Neural cell (in vitro differentiated cells): ENCODE measurements at regions not wholly inside any gene's neighbourhood (a gene's known extent, or its start where the extent isn't known, plus 50 kb on each side); places are given as distances from the start of the nearest gene placed in this dataset.
"Not testable (repeated sequence)": the region's sequence is repeated elsewhere in the genome, so short reads cannot be mapped to it uniquely, and the experiment has no call there.

Experiments used
- H2AFZ ChIP-seq: fragments of 200-600, 300-800 bp; sonication (generic), shearing (Covaris generic); 2 replicates; pipeline ENCODE4 v1.6.0; 2014; ENCODE audit warnings: low read depth, mild to moderate bottlenecking, antibody characterized with exemption, low read length, moderate library complexity
- H3F3A ChIP-seq: fragments of 200-600 bp; shearing (Covaris generic); 2 replicates; pipeline ENCODE4 v1.6.1; 2016; ENCODE audit warnings: mild to moderate bottlenecking, moderate library complexity, mixed read lengths, antibody characterized with exemption, low read length; ENCODE audit not compliant: insufficient read depth, poor library complexity, severe bottlenecking
- H3K27ac ChIP-seq: fragments of 200-600, 300-800 bp; sonication (generic), shearing (Covaris generic); 2 replicates; pipeline ENCODE4 v1.5.1; 2014; ENCODE audit warnings: mild to moderate bottlenecking, low read length, moderate library complexity
- H3K27me3 ChIP-seq: fragments of 300-800, 200-600 bp; sonication (generic), shearing (Covaris generic); 2 replicates; pipeline ENCODE4 v1.6.0; 2014; ENCODE audit warnings: mild to moderate bottlenecking, low read depth, low read length, moderate library complexity; ENCODE audit not compliant: insufficient read depth
- H3K36me3 ChIP-seq: fragments of 300-800, 200-600 bp; sonication (generic), shearing (Covaris generic); 2 replicates; pipeline ENCODE4 v1.5.1; 2014; ENCODE audit warnings: mild to moderate bottlenecking, antibody characterized with exemption, low read length, moderate library complexity; ENCODE audit not compliant: insufficient read depth
- H3K4me2 ChIP-seq: fragments of 300-800, 200-600 bp; sonication (generic), shearing (Covaris generic); 2 replicates; pipeline ENCODE4 v1.6.0; 2014; ENCODE audit warnings: mild to moderate bottlenecking, low read length
- H3K4me3 ChIP-seq: fragments of 300-800, 200-600 bp; sonication (generic), shearing (Covaris generic); 2 replicates; pipeline ENCODE4 v1.5.1; 2014; ENCODE audit warnings: mild to moderate bottlenecking, low read length, moderate library complexity
- H3K79me2 ChIP-seq: fragments of 200-600 bp; shearing (Covaris generic); replicated peaks from 2 replicates; pipeline ENCODE4 v1.6.0; 2014; ENCODE audit warnings: mild to moderate bottlenecking, low read length, moderate library complexity; ENCODE audit not compliant: insufficient read depth
- H3K9ac ChIP-seq: fragments of 300-800, 200-600 bp; sonication (generic), shearing (Covaris generic); 2 replicates; pipeline ENCODE4 v1.6.1; 2016; ENCODE audit warnings: mild to moderate bottlenecking, low read length, mixed read lengths
- H3K9me2 ChIP-seq: fragments of 200-600 bp; shearing (Covaris generic); 2 replicates; pipeline ENCODE4 v1.6.1; 2016; ENCODE audit warnings: mild to moderate bottlenecking, low read length, mixed read lengths; ENCODE audit not compliant: insufficient read depth
- H3K9me3 ChIP-seq: fragments of 200-600, 300-800 bp; sonication (generic), shearing (Covaris generic); 2 replicates; pipeline ENCODE4 v1.6.1; 2016; ENCODE audit warnings: mild to moderate bottlenecking, mixed run types, low read length, moderate library complexity, mixed read lengths
- H4K20me1 ChIP-seq: fragments of 200-600 bp; shearing (Covaris generic); 2 replicates; pipeline ENCODE4 v1.6.1; 2016; ENCODE audit warnings: mild to moderate bottlenecking, mixed run types; ENCODE audit not compliant: insufficient read depth
- CTCF ChIP-seq: fragments of 450-650 bp; IDR thresholded peaks from 2 replicates; pipeline ENCODE4 v1.5.1; 2014; ENCODE audit warnings: antibody characterized with exemption, mild to moderate bottlenecking, moderate library complexity; ENCODE audit not compliant: poor library complexity, severe bottlenecking
- EP300 ChIP-seq: fragments of 450-650 bp; conservative IDR thresholded peaks from 2 replicates; pipeline ENCODE4 v1.6.1; 2014; ENCODE audit warnings: antibody characterized with exemption, mild to moderate bottlenecking, moderate library complexity; ENCODE audit not compliant: poor library complexity, severe bottlenecking
- EZH2 ChIP-seq: fragments of 200-600, 300-800 bp; shearing (Covaris generic), sonication (generic); IDR thresholded peaks from 2 replicates; pipeline ENCODE4 v1.6.1; 2014; ENCODE audit warnings: antibody characterized with exemption, low read length, borderline replicate concordance, mild to moderate bottlenecking; ENCODE audit not compliant: insufficient read depth, poor library complexity, severe bottlenecking
- MXI1 ChIP-seq: fragments of 450-650 bp; conservative IDR thresholded peaks from 2 replicates; pipeline ENCODE4 v1.6.1; 2014; ENCODE audit warnings: antibody characterized with exemption, mild to moderate bottlenecking; ENCODE audit not compliant: poor library complexity, severe bottlenecking
- POLR2AphosphoS5 ChIP-seq: IDR thresholded peaks from 2 replicates; pipeline ENCODE4 v1.6.1; 2012
- RAD21 ChIP-seq: fragments of 450-650 bp; conservative IDR thresholded peaks from 2 replicates; pipeline ENCODE4 v1.6.1; 2014; ENCODE audit warnings: antibody characterized with exemption, mild to moderate bottlenecking, moderate library complexity
- SMC3 ChIP-seq: fragments of 450-650 bp; conservative IDR thresholded peaks from 2 replicates; pipeline ENCODE4 v1.6.1; 2014; ENCODE audit warnings: antibody characterized with exemption, mild to moderate bottlenecking, moderate library complexity; ENCODE audit not compliant: poor library complexity
- TAF1 ChIP-seq: IDR thresholded peaks from 2 replicates; pipeline ENCODE4 v1.6.1; 2012; ENCODE audit warnings: low read depth
- TF ChIP-seq, protein P1 (sequence below): IDR thresholded peaks from 2 replicates; pipeline ENCODE4 v1.6.1; 2012; ENCODE audit warnings: borderline replicate concordance

GRCh38 chr16:88143122-88144027 lies 192.1 kb downstream of the BANP start:
- peak overlapping the region; percentile 30 for H3K4me3 ChIP-seq
- H3K27ac ChIP-seq = peak overlapping the region; percentile 67
- not testable (repeated sequence) for H3K9me3 ChIP-seq

GRCh38 chr16:88144028-88144511 lies 192.8 kb downstream of the BANP start:
- H3K27me3 ChIP-seq = no peaks in the 10 kb centered on the region
- no peak overlapping the region for H2AFZ ChIP-seq
- peak overlapping the region; percentile 44 for H3K9ac ChIP-seq
- peak overlapping the region; percentile 67 for H3K27ac ChIP-seq
- TF ChIP-seq, protein P1, sequence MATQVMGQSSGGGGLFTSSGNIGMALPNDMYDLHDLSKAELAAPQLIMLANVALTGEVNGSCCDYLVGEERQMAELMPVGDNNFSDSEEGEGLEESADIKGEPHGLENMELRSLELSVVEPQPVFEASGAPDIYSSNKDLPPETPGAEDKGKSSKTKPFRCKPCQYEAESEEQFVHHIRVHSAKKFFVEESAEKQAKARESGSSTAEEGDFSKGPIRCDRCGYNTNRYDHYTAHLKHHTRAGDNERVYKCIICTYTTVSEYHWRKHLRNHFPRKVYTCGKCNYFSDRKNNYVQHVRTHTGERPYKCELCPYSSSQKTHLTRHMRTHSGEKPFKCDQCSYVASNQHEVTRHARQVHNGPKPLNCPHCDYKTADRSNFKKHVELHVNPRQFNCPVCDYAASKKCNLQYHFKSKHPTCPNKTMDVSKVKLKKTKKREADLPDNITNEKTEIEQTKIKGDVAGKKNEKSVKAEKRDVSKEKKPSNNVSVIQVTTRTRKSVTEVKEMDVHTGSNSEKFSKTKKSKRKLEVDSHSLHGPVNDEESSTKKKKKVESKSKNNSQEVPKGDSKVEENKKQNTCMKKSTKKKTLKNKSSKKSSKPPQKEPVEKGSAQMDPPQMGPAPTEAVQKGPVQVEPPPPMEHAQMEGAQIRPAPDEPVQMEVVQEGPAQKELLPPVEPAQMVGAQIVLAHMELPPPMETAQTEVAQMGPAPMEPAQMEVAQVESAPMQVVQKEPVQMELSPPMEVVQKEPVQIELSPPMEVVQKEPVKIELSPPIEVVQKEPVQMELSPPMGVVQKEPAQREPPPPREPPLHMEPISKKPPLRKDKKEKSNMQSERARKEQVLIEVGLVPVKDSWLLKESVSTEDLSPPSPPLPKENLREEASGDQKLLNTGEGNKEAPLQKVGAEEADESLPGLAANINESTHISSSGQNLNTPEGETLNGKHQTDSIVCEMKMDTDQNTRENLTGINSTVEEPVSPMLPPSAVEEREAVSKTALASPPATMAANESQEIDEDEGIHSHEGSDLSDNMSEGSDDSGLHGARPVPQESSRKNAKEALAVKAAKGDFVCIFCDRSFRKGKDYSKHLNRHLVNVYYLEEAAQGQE = no peak
- TF ChIP-seq POLR2AphosphoS5 (no peak), EP300 (no peak), SMC3 (no peak), RAD21 (no peak), TAF1 (no peak), MXI1 (no peak), CTCF (no peak), EZH2 (no peak)
- no peaks in the 10 kb centered on the region for H3K79me2 ChIP-seq
- no peaks in the 10 kb centered on the region for H3F3A ChIP-seq
- H3K4me2 ChIP-seq = no peak overlapping the region
- no peaks in the 10 kb centered on the region for H3K9me2 ChIP-seq
- H3K9me3 ChIP-seq = peaks cover under 1% of the 10 kb centered on the region
- no peaks in the 10 kb centered on the region for H4K20me1 ChIP-seq
- H3K4me3 ChIP-seq = peak overlapping the region; percentile 30
- no peaks in the 10 kb centered on the region for H3K36me3 ChIP-seq

More at GRCh38 chr16:88143122-88144027, 192.1 kb downstream of the BANP start:
- H4K20me1 ChIP-seq, H3F3A ChIP-seq, H3K79me2 ChIP-seq, H3K4me2 ChIP-seq, H3K27me3 ChIP-seq, H2AFZ ChIP-seq, H3K9me2 ChIP-seq, H3K36me3 ChIP-seq: not testable (repeated sequence)
- H3K9ac ChIP-seq = peak overlapping the region; percentile 44
- TF ChIP-seq EP300 = peak; percentile 87
- TF ChIP-seq POLR2AphosphoS5 = peak; percentile 85

DNA sequence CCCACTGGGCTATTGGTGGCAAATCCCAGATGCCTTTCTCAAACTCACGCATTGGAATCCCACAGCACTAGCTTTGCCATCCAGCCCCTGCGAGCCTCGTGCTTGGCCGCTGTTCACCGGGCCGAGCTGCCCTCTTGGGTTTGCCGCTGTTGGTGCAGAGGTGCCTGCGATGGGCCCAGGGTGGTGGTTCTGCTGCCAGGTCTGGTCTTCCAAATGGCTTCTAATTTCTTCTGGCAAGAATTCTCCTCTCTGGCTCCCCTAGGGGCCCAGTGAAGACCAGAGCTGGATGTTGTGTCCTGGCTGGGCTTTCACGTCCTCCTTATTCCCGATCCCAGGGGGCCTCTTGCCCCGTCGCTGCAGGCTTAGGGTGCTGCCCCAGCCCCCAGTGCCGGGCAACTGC lies 194.1 kb downstream of the BANP start:
- H3K27ac ChIP-seq, H3K9me2 ChIP-seq, H3K9me3 ChIP-seq: not testable (repeated sequence)

DNA sequence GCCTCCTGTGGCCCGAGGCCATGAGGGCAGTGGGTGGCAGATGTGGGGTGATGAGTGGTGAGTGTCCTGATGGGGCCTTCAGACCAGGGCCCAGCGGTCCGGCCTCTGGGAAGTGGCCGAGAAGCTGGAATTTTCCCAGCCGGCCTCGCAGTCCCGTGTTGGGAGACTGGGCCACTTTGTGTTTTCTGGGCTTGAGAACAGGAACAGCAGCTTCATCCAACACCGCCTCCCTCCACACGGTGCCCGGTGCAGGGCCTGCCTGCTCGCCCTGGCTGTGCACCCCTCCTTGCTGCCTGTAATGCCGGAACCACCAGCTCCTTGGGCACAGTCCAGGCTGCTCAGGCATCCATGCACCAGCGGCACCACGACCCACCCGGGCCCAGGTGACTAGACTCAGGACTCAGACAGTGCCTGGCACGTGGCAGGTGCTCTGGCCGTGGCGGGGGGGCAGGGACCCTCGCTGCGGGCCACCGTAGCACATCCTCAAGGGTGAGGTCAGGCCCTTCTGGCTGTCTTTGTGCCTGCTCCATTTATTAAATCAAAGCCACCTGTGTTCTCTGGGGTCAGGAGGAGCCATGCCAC lies 194.7 kb downstream of the BANP start:
- not testable (repeated sequence) for H3K27ac ChIP-seq, H3K4me2 ChIP-seq, H2AFZ ChIP-seq

More for the DNA sequence above, 194.1 kb downstream of the BANP start:
- H3K9ac ChIP-seq, H3K79me2 ChIP-seq, H3K4me3 ChIP-seq, H3K36me3 ChIP-seq, H3K27me3 ChIP-seq, H2AFZ ChIP-seq, H3K4me2 ChIP-seq, H3F3A ChIP-seq, H4K20me1 ChIP-seq: not testable (repeated sequence)

GRCh38 chr16:88148078-88148477 lies 196.8 kb downstream of the BANP start:
- H3K27me3 ChIP-seq, H3K79me2 ChIP-seq: not testable (repeated sequence)

More for the DNA sequence above, 194.7 kb downstream of the BANP start:
- H3F3A ChIP-seq, H4K20me1 ChIP-seq, H3K4me3 ChIP-seq, H3K9me2 ChIP-seq, H3K36me3 ChIP-seq, H3K9me3 ChIP-seq, H3K27me3 ChIP-seq, H3K9ac ChIP-seq, H3K79me2 ChIP-seq: not testable (repeated sequence)

More at GRCh38 chr16:88148078-88148477, 196.8 kb downstream of the BANP start:
- H3K27ac ChIP-seq, H4K20me1 ChIP-seq, H3K36me3 ChIP-seq, H3K9ac ChIP-seq, H3K4me2 ChIP-seq, H2AFZ ChIP-seq, H3F3A ChIP-seq, H3K4me3 ChIP-seq, H3K9me3 ChIP-seq, H3K9me2 ChIP-seq: not testable (repeated sequence)
